ENCODE measurements at regions not wholly inside any gene's neighbourhood (a gene's known extent, or its start where the extent isn't known, plus 50 kb on each side); places are given as distances from the start of the nearest gene placed in this dataset.
A peak's percentile ranks its signal among the peaks of the same experiment; 100 is the strongest.

DNA sequence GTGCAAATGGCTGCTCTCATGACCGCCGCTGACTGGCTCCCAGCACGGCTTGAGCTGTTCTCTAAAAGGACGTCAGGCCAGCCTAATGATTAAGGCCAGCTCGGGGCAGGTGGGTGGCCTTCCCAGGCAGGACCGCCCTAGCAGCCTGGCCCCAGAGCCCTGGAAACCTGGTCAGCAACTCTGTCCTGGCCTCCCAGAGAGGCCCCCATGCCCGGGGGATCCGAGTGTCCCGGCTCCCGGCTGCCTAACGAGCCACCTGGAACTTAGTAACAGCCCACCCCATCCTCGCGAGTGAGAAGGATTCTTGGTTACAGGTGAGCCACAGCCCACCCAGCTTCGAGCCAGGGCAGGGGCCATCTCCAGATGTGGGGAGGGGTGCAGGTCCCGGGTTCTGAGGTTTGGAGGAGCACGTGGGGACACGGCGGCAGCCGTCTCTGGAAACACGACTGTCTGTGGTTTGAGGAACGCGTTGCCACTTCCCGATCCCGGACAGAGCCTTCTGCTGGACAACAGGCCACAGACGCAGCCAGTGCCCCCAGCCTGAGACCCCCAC, 73.8 kb upstream of the FBRSL1 start:
- Mint-ChIP-seq H3K27me3 (no peaks in the 10 kb centered on the region), H3K36me3 (no peaks in the 10 kb centered on the region), H3K4me1 (no peaks in the 10 kb centered on the region), H3K9me3 (no peaks in the 10 kb centered on the region), H3K27ac (no peak overlapping the region), H3K4me3 (no peak overlapping the region)
- DNase-seq = no peak

- H3K4me3 Mint-ChIP-seq = no peak overlapping the region
- no peaks in the 10 kb centered on the region for H3K36me3 Mint-ChIP-seq
- no peaks in the 10 kb centered on the region for H3K4me1 Mint-ChIP-seq
- no peaks in the 10 kb centered on the region for H3K27me3 Mint-ChIP-seq
- H3K9me3 Mint-ChIP-seq = no peaks in the 10 kb centered on the region
- no peak for DNase-seq
- no peak overlapping the region for H3K27ac Mint-ChIP-seq
Observed at GRCh38 chr12:132415327-132416120, 74.4 kb upstream of the FBRSL1 start.

- DNase-seq = peak; percentile 81
- Mint-ChIP-seq H3K27me3 (no peaks in the 10 kb centered on the region), H3K27ac (no peak overlapping the region), H3K4me1 (no peaks in the 10 kb centered on the region), H3K9me3 (no peaks in the 10 kb centered on the region), H3K36me3 (no peaks in the 10 kb centered on the region), H3K4me3 (no peak overlapping the region)
Observed at GRCh38 chr12:132414634-132415326, 75.2 kb upstream of the FBRSL1 start.

GRCh38 chr12:132413931-132414588, 75.9 kb upstream of the FBRSL1 start:
- Mint-ChIP-seq H3K27me3 (no peaks in the 10 kb centered on the region), H3K4me1 (no peaks in the 10 kb centered on the region), H3K9me3 (no peaks in the 10 kb centered on the region), H3K4me3 (no peak overlapping the region), H3K27ac (no peak overlapping the region), H3K36me3 (no peaks in the 10 kb centered on the region)
- DNase-seq = no peak

GRCh38 chr12:132411457-132411856, 78.5 kb upstream of the FBRSL1 start:
- no peak overlapping the region for H3K4me3 Mint-ChIP-seq
- no peak for DNase-seq
- no peaks in the 10 kb centered on the region for H3K27me3 Mint-ChIP-seq
- no peak overlapping the region for H3K27ac Mint-ChIP-seq
- H3K9me3 Mint-ChIP-seq = no peaks in the 10 kb centered on the region
- no peaks in the 10 kb centered on the region for H3K36me3 Mint-ChIP-seq
- H3K4me1 Mint-ChIP-seq = no peaks in the 10 kb centered on the region

DNA sequence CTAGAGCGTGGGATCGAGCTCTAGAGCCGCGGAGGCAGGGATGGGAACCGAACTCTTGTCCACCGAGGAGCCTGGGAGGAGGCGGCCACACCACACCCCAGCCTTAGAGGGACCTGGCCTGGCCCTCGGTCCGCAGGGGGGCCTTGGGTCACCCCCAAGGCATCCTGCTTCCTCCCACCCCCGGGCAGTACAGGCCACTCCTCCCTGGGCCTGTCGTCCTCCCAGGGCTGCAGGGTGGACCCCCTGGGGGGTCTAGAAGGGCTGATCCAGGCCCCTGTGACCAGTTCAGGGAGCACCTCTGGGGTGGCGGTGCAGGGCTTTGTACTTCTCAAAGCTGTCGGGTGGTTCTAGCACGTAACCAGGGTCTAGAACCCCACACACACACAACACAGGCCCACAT, 79.1 kb upstream of the FBRSL1 start:
- Mint-ChIP-seq H3K9me3 (no peaks in the 10 kb centered on the region), H3K27ac (no peak overlapping the region), H3K27me3 (no peaks in the 10 kb centered on the region), H3K4me3 (no peak overlapping the region), H3K4me1 (no peaks in the 10 kb centered on the region), H3K36me3 (no peaks in the 10 kb centered on the region)
- DNase-seq = no peak

- no peaks in the 10 kb centered on the region for H3K36me3 Mint-ChIP-seq
- H3K4me3 Mint-ChIP-seq = no peak overlapping the region
- H3K27me3 Mint-ChIP-seq = no peaks in the 10 kb centered on the region
Observed at GRCh38 chr12:132410296-132410625, 79.7 kb upstream of the FBRSL1 start.

GRCh38 chr12:132409495-132410295, 80.3 kb upstream of the FBRSL1 start:
- no peaks in the 10 kb centered on the region for H3K27me3 Mint-ChIP-seq
- no peaks in the 10 kb centered on the region for H3K36me3 Mint-ChIP-seq
- DNase-seq = no peak
- H3K4me1 Mint-ChIP-seq = no peaks in the 10 kb centered on the region
- no peak overlapping the region for H3K27ac Mint-ChIP-seq
- no peak overlapping the region for H3K4me3 Mint-ChIP-seq
- H3K9me3 Mint-ChIP-seq = no peaks in the 10 kb centered on the region

More at GRCh38 chr12:132410296-132410625, 79.7 kb upstream of the FBRSL1 start:
- Mint-ChIP-seq H3K27ac (no peak overlapping the region), H3K4me1 (no peaks in the 10 kb centered on the region), H3K9me3 (no peaks in the 10 kb centered on the region)
- no peak for DNase-seq

DNA sequence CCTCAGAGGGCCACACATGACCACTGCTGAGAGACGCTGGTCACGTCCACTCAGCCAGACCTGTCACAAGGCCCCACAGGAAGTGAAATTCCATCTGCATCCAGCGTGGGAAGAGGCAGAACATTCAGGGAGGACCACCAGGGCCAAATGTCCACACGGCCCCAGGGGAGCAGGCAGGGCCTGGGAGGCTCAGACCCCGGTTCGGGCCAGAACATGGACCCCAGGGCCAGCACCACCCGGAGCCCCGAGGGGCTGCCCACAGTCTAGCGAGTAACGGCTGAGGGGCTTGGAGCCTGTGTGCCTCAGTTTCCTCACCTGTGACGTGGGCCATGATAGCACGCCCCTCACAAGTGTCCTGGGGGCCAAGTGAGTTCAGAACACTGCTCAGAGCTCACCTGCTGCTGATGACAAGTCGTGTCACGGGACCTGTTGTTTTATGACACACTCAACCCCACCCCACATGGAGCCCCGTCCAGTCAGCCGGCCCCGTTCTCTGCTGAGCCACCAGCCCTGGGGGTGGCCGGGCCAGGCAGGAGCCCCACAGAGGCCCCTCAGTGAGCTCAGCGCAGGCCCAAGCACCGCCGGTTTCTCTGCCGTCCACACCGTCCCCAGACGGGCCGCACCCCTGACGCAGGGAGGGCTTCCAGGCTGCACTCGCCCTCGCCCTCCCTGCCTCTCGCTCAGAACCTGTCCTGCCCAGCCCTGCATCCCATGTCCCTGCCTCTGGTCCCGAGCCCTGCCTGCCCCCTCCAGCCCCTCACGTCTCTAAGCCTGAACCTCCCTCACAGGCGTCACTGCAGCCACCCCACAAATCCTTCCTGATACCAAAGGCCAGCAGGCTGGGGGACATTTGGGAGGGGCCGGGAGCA, 79.5 kb upstream of the GALNT9 start:
- Mint-ChIP-seq H3K4me1 (no peaks in the 10 kb centered on the region), H3K9me3 (no peaks in the 10 kb centered on the region), H3K27ac (no peak overlapping the region), H3K36me3 (no peaks in the 10 kb centered on the region), H3K4me3 (no peak overlapping the region), H3K27me3 (no peaks in the 10 kb centered on the region)
- DNase-seq = no peak

GRCh38 chr12:132407992-132408391, 78.6 kb upstream of the GALNT9 start:
- Mint-ChIP-seq H3K27me3 (no peaks in the 10 kb centered on the region), H3K4me3 (no peak overlapping the region), H3K27ac (no peak overlapping the region), H3K36me3 (no peaks in the 10 kb centered on the region), H3K9me3 (no peaks in the 10 kb centered on the region), H3K4me1 (no peaks in the 10 kb centered on the region)
- DNase-seq = no peak

DNA sequence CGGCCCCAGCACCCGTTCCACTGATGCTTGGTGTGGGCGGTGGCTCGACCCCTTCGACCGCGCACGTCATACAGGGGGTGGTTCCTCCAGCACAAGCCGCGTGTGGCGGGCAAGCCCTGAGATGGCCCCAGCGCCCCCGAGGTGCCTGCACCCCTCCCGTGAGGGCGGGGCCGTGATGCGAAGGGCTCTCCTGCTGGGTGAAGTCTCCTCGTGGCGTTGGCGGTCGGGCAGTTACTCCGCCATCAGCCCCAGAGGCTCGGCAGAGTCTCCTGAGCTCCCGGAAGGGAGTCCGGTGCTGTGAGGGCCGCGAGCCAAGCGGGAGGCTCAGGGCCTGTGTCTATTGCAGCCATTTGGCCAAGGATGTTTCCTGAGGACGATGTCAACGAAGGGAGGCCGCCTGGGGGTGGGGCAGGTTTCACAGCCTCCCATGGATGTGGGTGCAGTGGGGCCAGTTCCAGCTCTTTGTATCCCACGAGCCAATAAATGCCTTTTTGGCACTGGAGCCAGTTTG, 78.1 kb upstream of the GALNT9 start:
- peaks cover 4% of the 10 kb centered on the region for H3K27me3 Mint-ChIP-seq
- no peaks in the 10 kb centered on the region for H3K9me3 Mint-ChIP-seq
- H3K4me1 Mint-ChIP-seq = no peaks in the 10 kb centered on the region
- H3K27ac Mint-ChIP-seq = no peak overlapping the region
- no peak overlapping the region for H3K4me3 Mint-ChIP-seq
- no peaks in the 10 kb centered on the region for H3K36me3 Mint-ChIP-seq
- DNase-seq = no peak

GRCh38 chr12:132406493-132407450, 77.4 kb upstream of the GALNT9 start:
- no peak for DNase-seq
- no peak overlapping the region for H3K27ac Mint-ChIP-seq
- H3K27me3 Mint-ChIP-seq = peaks cover 10% of the 10 kb centered on the region
- no peaks in the 10 kb centered on the region for H3K9me3 Mint-ChIP-seq
- no peak overlapping the region for H3K4me3 Mint-ChIP-seq
- H3K36me3 Mint-ChIP-seq = no peaks in the 10 kb centered on the region
- H3K4me1 Mint-ChIP-seq = no peaks in the 10 kb centered on the region

DNA sequence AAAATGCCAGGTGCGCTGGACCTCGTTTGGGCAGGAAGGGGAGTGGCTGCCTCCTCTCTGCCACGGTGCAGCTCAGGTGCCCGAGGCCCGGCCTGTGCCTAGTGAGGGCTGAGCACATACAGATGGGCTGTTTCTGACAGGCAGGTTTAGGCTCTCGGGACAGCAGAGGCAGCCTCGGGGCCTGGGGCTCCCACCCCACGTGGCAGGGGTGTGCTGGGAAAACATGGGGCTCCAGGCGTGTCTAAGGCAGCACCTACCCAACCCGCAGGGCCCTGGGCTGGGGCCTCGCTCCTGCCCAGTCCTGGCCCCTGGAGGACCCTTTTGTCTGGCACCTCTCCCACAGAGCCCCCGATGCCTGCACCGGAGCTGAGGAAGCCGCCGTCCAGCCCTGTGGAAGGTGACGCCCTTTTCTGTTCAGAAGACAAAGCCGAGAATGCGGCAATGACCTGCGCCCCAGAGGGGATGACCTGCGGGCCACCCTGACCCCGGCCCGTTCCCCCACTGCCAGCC, 76.4 kb upstream of the GALNT9 start:
- Mint-ChIP-seq H3K36me3 (no peaks in the 10 kb centered on the region), H3K27me3 (peaks cover 14% of the 10 kb centered on the region), H3K27ac (no peak overlapping the region)

More for the DNA sequence above, 76.4 kb upstream of the GALNT9 start:
- Mint-ChIP-seq H3K9me3 (no peaks in the 10 kb centered on the region), H3K4me3 (no peak overlapping the region), H3K4me1 (no peaks in the 10 kb centered on the region)
- DNase-seq = no peak

All from activated naive CD8-positive, alpha-beta T cell treated with anti-CD3 and anti-CD28 coated beads for 36 hours (primary cell).